ENCODE measurements at regions not wholly inside any gene's neighbourhood (a gene's known extent, or its start where the extent isn't known, plus 50 kb on each side); places are given as distances from the start of the nearest gene placed in this dataset.

DNA sequence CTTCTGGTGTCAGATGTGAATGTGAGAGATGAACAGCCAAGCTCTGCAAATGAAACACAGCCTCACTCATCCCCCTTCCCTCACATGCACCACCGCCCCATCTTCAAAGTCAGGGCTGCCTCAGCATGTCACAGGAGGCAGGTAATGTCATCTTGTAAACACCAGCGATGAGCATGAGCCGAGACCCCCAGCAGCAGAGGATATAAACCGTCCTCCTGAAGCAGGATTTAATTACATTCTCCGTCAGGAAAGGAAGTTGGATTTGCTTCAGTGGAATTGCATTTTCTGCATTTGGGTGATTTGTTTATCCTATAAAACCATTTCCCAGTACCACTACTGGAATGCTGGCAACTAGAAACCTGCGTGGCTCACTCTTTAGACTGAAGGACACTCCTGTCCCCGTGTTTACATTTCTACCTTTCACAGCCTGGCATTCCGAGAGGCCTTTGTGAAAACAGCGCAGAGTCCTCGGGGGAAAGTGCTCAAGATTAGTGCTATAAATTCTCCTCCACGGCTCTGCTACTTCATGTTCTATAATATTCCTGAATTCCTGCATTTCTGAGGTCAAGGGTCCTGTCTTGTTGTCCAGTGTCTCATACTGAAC, 619.2 kb downstream of the IRS1 start:
- TF ChIP-seq, protein P1, sequence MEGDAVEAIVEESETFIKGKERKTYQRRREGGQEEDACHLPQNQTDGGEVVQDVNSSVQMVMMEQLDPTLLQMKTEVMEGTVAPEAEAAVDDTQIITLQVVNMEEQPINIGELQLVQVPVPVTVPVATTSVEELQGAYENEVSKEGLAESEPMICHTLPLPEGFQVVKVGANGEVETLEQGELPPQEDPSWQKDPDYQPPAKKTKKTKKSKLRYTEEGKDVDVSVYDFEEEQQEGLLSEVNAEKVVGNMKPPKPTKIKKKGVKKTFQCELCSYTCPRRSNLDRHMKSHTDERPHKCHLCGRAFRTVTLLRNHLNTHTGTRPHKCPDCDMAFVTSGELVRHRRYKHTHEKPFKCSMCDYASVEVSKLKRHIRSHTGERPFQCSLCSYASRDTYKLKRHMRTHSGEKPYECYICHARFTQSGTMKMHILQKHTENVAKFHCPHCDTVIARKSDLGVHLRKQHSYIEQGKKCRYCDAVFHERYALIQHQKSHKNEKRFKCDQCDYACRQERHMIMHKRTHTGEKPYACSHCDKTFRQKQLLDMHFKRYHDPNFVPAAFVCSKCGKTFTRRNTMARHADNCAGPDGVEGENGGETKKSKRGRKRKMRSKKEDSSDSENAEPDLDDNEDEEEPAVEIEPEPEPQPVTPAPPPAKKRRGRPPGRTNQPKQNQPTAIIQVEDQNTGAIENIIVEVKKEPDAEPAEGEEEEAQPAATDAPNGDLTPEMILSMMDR (IDR thresholded peaks at IDR 0.05; ENCODE audit: insufficient read depth, low read length, poor library complexity, severe bottlenecking): no peak
- TF ChIP-seq EZH2phosphoT487 (conservative IDR thresholded peaks at IDR 0.05; ENCODE audit: low read length): no peak
